ENCODE measurements at regions not wholly inside any gene's neighbourhood (a gene's known extent, or its start where the extent isn't known, plus 50 kb on each side); places are given as distances from the start of the nearest gene placed in this dataset.

DNA sequence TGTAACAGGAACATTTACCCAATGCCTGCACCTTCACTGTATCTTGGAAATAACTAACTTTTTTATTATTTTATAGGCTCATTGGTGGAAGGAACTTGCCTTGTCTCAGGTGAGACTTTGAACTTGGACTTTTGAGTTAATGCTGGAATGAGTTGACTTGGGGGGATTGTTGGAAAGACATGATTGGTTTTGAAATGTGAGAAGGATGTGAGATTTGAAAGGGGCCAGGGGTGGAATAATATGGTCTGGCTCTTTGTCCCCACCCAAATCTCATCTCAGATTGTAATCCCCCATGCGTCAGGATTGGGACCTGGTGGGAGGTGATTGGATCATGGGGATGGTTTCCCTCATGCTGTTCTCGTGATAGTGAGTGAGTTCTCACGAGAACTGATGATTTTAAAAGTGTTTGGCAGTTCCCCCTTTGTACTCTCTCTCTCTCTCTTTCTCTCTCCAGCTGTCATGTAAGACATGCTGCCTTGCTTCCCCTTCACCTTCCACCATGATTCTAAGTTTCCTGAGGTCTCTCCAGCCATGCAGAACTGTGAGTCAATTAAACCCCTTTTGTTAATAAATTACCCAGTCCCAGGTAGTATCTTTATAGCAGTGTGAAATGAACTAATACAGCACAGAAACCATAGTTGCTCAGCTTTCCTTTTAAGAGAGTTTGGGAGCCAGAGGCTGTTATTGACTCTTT is 244.1 kb downstream of the BTG1 start:
- TF ChIP-seq, protein P1, sequence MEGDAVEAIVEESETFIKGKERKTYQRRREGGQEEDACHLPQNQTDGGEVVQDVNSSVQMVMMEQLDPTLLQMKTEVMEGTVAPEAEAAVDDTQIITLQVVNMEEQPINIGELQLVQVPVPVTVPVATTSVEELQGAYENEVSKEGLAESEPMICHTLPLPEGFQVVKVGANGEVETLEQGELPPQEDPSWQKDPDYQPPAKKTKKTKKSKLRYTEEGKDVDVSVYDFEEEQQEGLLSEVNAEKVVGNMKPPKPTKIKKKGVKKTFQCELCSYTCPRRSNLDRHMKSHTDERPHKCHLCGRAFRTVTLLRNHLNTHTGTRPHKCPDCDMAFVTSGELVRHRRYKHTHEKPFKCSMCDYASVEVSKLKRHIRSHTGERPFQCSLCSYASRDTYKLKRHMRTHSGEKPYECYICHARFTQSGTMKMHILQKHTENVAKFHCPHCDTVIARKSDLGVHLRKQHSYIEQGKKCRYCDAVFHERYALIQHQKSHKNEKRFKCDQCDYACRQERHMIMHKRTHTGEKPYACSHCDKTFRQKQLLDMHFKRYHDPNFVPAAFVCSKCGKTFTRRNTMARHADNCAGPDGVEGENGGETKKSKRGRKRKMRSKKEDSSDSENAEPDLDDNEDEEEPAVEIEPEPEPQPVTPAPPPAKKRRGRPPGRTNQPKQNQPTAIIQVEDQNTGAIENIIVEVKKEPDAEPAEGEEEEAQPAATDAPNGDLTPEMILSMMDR (conservative IDR thresholded peaks at IDR 0.05), result no peak
- TF ChIP-seq ZFX (IDR thresholded peaks at IDR 0.05), result no peak
